RWPE1 (cell line): ENCODE measurements at regions not wholly inside any gene's neighbourhood (a gene's known extent, or its start where the extent isn't known, plus 50 kb on each side); places are given as distances from the start of the nearest gene placed in this dataset.

Experiments used
- CTCF ChIA-PET: fragments of 350-600 bp; sonication (Branson Sonifier 250); formaldehyde crosslinking; extraction: SDS; loops from one replicate; lab custom pipeline; 2021; lab: Yijun Ruan, JAX
- POLR2A ChIA-PET: fragments of 400-600 bp; formaldehyde crosslinking; extraction: SDS; loops from one replicate; lab custom pipeline; 2020; ENCODE audit warnings: antibody characterized with exemption; ENCODE audit not compliant: low non-redundant PET; lab: Yijun Ruan, JAX
- DNase-seq: peaks from one replicate; pipeline ENCODE4 v3.0.0; 2012; ENCODE audit warnings: low spot score
- H3K27ac ChIP-seq: fragments of 450-650 bp; 2 replicates; pipeline ENCODE4 v1.5.1; 2017
- CTCF ChIP-seq: fragments of 450-650 bp; conservative IDR thresholded peaks from 2 replicates; pipeline ENCODE4 v1.5.1; 2017; ENCODE audit warnings: low read depth, mild to moderate bottlenecking

DNA sequence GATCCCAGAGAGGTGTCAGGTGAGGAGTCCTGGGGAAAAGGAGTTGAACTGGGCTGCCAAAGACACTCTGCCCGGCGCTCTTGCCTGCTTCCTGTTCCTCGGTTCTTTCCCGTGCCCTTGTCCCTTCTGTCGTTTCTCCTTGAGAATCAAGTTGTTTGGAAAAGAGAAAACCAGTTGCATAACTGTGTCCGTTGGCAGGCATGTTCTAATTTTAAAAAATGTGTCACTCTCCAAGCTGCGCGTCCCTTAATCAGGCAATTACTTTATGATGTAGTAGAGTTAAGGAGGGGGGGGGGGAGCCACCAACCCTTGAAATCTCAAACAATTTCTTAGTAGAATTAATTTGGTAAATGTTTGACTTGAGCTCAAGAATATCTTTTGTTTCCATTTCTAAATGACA is 105.9 kb upstream of the IGSF21 start:
- TF ChIP-seq CTCF = no peak
- no peak overlapping the region for H3K27ac ChIP-seq
- ChIA-PET CTCF (interaction anchor here (0.6 kb wide), 2 partner anchors 37 to 949 kb away, joined by 3 to 4 read pairs; no protein-coding TSS in a partner anchor), POLR2A (no interaction called here)
- no peak for DNase-seq

GRCh38 chr1:18004278-18004677 is 103.3 kb upstream of the IGSF21 start:
- CTCF ChIA-PET = no interaction called here
- DNase-seq = no peak
- POLR2A ChIA-PET = no interaction called here
- no peak for TF ChIP-seq CTCF
- no peak overlapping the region for H3K27ac ChIP-seq

GRCh38 chr1:18005238-18005637 is 102.4 kb upstream of the IGSF21 start:
- TF ChIP-seq CTCF = no peak
- CTCF ChIA-PET = interaction anchor here (0.7 kb wide), 1 partner anchor 869 kb away, joined by 3 read pairs; no protein-coding TSS in a partner anchor
- POLR2A ChIA-PET = no interaction called here

DNA sequence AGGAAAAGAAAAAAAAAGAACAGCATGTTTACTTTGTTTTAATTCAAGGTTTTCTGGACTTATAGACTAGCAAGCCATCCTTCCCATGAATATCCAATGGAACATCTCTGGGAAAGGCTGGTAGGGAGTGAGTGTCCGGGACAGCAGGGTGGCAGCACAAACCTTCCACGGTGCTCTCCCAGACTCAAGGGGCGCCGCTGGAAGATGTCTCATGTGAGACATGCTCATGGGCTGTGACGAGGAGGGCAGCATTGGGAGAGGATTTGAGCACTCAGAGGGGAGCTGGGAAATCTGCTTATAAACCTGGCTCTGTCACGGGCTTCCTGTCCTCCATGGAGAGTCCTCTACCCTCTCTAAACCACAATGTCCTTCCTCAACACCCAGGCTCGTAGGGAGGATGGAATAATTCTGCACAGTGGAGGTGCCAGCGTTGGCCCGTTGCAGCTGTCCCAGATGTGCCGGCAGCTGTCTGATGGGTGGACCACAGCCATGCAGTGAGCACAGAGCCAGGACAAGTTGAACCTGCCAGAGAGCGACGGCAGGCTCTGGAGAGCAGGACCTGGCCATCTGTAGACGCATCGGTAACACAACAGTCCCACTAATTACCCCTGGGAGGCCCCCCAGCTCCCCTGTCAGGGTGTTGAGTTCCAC is 100.1 kb upstream of the IGSF21 start:
- ChIA-PET POLR2A (no interaction called here), CTCF (no interaction called here)
- no peak for TF ChIP-seq CTCF
- no peak for DNase-seq
- no peak overlapping the region for H3K27ac ChIP-seq

More at GRCh38 chr1:18005238-18005637, 102.4 kb upstream of the IGSF21 start:
- DNase-seq = no peak
- H3K27ac ChIP-seq = no peak overlapping the region

DNA sequence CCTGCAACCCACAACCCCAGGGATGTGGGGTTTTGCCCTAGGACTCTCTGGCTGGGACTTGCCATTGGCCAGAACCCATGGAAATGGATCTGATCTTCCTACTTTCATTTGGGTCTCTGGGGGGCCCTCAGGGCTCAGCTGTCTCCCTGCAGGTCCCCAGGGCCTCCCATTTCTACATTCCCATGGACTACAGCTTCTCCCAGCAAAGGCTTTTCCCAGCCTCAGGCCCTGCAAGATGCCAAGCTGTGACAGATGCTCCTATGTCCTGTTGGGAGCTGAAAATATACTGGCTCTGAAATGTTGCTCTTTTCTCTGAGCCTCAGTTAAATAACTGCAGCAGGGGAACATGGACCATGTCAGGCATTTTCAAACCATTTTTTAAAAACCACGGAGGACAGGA is 99.5 kb upstream of the IGSF21 start:
- ChIA-PET CTCF (no interaction called here), POLR2A (no interaction called here)
- DNase-seq = no peak
- no peak for TF ChIP-seq CTCF
- no peak overlapping the region for H3K27ac ChIP-seq

DNA sequence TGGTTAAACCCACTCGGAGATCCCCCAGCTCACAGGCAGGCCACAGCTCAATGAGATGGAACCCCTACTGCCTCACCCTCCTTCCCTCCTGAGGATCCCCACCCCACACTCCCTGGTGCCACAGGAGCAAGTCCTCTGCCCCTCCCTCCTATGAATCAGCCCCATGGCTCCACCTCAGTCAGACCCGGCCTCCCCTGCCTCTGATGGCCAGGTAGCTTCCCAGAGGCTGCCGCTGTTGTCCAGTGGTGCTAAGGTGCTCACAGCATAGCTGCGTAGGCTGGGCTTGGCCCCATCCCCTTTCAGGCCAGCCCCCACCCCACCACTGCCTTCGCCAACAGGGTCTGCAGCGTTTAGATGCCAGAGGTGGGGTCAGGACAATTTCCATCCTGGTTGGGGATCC is 98.5 kb upstream of the IGSF21 start:
- ChIA-PET POLR2A (no interaction called here), CTCF (interaction anchor here (0.6 kb wide), 1 partner anchor 981 kb away, joined by 3 read pairs; no protein-coding TSS in a partner anchor)
- TF ChIP-seq CTCF = no peak
- peak; percentile 15 for DNase-seq
- H3K27ac ChIP-seq = no peak overlapping the region
